GM19023 (cell line): ENCODE measurements at regions not wholly inside any gene's neighbourhood (a gene's known extent, or its start where the extent isn't known, plus 50 kb on each side); places are given as distances from the start of the nearest gene placed in this dataset.
"Not testable (repeated sequence)": the region's sequence is repeated elsewhere in the genome, so short reads cannot be mapped to it uniquely, and the experiment has no call there.

Experiments used
- ATAC-seq: cut with Tn5 transposase; IDR thresholded peaks from one replicate; pipeline ENCODE4 v1.9.1; 2021; ENCODE audit warnings: mild to moderate bottlenecking, moderate library complexity; ENCODE audit not compliant: unreplicated experiment

DNA sequence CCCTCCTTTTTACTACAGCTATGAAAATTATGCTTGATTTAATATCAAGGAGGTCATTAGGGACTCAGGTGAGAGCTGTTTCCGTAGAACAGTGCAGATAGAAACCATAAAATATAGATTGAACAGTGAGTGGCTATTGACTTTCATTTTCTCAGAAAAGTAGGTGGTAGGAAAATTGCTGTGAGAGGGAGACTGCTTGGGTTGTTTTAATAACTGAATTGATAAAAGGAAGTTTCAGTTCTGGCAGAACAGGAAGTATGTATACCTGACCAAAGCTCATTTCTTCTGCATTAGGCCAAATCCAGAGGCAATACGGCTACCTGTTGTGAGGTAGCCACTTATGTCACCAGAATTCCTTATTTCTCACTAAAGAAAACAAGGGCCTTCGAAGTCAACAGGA, 761.7 kb upstream of the ARRDC3 start:
- ATAC-seq: peak; percentile 63

DNA sequence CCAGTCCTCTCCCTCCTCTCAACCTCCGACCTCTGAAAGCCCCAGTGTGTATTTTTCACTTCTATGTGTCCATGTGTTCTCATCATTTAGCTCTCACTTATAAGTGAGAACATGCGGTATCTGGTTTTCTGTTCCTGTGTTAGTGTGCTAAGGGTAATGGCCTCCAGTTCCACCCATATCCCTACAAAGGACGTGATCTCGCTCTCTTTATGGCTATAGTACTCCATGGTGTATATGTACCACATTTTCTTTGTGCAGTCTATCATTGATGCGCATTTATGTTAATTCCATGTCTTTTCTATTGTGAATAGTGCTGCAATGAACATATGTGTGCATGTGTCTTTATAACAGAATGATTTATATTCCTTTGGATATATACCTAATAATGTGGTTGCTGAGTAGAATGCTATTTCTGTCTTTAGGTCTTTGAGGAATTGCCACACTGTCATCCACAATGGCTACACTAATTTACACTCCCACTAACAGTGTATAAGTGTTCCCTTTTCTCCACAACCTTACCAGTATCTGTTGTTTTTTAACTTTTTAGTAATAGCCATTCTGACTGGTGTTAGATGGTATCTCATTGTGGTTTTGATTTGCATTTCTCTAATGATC, 749.3 kb upstream of the ARRDC3 start:
- ATAC-seq: not testable (repeated sequence)

DNA sequence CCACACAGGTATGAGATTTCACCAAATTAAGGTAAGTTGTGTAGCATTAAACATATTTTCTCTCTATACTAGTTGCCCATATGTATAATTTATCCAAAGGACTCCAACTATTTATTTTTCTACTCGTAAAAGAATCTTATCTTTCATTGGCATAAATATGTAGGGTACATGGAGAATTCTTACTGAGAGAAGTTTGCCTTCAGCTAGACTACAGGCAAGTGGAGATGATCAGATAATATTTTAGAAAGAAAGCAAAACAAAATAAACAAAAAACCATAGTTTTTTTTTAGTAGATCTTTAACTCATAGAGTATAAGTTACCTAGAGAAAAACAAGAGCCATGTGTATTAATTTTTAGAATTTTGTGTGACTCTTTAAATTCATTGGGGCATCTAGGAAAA, 743.1 kb upstream of the ARRDC3 start:
- ATAC-seq: no peak

DNA sequence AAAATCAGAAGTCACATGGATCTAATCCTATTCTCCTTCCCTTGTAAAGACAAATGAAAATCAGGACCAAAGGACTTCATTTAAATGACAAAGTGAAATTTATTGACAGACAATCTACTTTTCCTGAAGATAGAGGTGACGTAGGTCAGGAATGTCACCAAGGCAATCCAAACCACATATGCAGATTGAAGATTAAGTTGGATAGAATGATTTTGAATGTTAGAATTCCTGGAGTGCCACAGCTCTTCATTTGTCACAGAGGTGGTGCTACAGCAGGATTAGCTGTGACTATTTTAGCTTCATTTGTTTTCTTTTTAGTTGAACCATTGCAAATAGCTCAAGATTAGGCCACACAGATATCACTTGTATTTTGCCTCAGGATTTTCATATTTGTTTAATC, 736.0 kb upstream of the ARRDC3 start:
- ATAC-seq: no peak

DNA sequence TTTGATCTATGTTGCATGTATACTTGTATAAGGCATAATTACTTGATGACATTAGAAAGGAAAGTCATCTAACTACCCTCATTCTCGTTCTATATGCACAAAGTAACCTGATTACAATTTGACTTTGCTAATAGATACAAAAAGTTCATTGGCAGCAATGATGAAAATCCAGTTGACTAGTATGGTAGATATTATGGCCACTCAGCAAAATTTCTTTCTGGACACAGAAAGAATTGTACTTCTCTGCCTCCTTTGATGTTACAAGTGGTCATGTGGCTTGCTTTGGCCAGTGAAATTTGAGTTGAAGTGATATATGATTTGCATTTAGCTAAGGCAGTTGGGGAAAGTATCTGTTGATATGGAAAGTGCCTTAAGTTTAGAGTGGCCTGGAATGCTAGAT, 723.7 kb upstream of the ARRDC3 start:
- ATAC-seq: no peak

DNA sequence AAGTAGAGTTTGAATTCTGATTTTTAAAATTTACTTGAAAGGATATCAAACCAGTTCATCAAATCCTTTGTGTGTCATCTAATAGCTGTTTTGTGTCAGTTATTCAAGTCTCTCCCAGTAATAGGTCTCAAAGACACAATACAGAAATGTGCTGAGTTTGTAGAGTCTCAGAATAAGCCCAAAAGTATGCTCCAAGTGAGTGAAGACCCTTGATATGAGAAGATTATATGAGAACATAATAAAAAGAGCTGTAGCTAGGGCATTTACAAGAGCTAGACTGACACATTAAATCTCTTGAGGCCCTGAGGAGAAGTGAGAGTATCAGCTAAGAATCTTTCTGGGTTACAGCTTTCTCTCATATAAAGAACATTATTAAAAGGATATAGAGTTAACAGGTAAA, 721.0 kb upstream of the ARRDC3 start:
- no peak for ATAC-seq

DNA sequence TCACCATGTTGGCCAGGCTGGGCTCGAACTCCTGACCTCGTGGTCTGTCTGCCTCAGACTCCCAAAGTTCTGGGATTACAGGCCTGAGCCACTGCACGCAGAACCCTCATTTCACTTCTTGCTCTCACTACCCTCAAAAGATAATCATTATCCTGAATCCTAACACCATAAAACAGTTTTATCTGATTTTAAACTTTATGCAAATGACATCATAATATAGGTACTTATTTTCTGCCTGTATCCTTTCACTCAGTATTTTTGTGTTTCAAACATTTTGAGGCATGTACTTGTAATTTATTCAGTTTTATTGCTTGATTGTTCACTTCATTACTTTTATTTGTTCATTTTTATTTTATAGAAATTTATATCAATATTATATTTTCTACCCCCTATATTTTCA, 719.2 kb upstream of the ARRDC3 start:
- no peak for ATAC-seq

DNA sequence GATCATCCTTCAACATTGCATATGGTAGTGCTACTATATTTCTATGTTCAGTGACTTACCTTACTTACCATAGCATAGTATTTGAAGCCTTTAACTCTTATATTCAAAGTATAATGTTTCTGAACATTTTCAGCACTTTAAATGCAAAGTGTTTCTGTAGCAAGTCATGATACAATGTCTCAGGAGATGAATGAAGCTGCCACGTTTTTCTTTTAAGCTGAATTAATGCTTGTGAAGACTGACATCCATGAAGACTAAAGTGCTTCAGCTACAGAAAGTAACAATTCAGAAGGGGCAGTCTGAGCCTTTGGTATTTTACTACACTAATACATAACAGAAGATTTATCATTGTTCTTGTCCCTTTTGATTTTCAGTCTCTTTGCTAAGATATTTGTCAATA, 709.1 kb upstream of the ARRDC3 start:
- no peak for ATAC-seq

DNA sequence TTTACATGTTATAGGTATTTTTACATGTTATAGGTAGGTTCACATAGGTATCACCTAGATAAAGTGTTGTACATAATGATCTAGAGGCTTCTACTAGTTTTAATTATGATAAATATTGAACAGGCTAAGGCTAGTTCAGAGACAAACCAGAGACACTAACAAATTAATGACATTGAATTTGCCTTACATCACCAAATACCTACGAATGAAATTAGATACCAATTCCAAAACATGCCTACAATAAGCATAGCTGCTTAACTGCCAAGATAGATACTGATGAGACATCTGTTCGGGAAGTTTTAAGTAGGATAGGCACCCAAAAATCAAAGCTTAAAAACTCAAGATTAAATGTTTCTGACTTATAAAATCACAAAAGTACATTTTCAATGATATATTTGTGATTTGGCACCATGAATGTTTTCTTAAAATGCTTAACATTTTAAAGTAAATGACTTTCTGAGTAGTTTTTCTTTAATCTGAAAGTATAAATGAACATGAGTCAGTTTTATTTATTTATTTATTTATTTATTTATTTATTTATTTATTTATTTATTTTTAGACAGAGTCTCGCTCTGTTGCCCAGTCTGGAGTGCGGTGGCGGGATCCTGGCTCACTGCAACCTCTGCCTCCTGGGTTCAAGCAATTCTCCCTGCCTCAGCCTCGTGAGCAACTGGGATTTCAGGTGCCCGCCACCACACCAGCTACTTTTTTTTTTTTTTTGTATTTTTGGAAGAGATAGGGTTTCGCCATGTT, 703.1 kb upstream of the ARRDC3 start:
- no peak for ATAC-seq

DNA sequence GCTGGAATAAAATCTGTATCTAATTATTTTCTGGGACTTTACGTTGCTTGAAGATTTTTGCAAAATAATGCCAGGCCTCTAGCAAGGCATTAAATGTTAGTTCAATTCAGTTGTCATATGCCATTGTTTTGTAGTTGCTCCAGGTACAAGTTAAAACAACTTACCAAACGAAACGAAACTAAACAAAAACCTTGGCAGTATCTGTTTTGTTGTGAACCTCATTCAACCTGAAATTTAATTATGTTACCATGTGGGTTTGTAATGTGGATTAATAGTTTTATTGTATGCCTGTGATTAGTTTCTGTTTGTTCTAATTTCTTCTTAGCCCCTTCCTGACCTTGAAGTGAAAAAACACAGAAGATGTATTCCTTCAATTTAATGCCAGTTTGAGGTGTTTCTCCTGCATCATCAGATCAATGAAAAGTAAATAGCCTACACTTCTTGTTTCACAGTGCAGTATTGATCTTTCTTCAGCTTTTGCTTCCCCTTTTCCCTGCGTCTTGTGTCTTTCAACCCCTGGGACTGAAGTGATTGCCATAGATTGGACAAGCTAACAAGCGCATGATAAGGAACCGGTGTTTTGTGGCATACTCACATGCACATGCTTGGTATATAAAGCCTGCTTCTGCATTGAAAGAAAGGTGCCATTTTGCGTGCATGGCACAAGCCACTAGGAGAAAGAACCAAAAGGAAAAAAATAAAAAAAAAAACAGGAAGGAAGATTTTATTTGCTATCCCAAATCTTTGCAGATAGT, 699.0 kb upstream of the ARRDC3 start:
- no peak for ATAC-seq

DNA sequence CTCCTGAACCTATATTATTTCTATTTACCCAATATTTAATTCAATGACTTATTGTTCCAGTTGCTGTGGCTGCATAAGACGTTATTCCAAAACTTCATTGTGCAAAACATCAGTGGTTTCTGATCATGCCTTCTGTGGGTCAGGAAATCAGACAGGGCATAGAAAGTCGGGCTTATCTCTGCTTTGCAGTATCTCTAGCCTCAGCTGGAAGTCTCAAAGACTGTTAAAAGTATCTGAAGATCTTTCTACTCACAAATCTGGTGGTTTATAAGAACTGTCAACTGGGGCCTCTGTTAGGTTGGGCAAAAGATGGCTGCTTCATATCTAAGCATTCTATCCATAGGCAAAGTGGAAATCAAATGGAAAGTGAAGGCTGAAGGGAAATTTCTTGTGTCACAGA, 687.7 kb upstream of the ARRDC3 start:
- ATAC-seq: no peak

DNA sequence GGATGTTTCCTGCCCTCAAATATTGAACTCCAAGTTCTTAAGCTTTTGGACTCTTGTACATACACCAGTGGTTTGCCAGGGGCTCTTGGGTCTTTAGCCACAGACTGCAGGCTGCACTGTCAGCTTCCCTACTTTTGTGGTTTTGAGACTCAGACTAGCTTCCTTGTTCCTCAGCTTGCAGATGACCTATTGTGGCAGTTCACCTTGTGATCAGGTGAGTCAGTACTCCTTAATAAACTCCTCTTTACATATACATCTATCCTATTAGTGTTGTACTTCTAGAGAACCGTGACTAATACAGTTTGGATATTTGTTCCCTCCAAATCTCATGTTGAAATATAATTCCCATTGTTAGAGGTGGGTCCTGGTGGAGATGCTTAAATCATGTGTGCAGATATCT, 681.9 kb upstream of the ARRDC3 start:
- no peak for ATAC-seq

DNA sequence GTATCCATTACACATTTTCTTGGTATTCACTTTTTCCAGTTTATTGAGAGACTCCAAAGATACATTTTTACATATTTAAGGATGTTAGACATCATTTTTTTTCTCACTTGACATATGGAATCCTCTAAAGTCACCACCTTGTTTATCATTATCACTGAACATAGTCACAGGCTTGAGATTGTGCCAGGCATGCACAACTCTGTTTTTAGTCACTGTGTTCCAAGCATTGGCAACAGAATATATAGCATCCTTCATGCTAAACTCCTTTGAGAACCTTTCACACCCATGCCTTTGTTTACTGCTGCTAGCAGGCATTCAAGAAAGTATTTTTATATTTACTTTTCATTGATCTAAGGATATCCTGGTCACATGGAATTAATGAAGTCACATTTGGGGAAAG, 668.6 kb upstream of the ARRDC3 start:
- no peak for ATAC-seq

DNA sequence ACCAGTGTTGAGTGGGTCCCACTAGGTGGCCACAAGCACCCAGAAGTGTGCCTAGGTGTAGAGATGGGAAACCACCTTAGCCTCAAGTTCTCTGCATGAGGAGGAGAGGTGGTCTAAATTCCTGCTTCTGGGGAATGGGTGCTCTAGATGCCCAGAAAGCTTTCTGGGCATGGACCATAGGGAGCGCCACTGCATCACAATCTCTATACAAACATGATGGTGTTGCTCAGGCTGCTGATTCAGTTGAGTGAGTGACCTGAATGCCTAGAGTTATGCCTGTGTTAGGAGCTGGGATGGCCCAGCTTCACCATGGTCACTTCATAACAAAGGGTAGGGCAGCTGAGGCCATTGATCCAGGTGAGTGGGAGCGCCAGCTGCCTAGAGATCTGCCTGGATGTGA, 667.9 kb upstream of the ARRDC3 start:
- ATAC-seq: no peak

DNA sequence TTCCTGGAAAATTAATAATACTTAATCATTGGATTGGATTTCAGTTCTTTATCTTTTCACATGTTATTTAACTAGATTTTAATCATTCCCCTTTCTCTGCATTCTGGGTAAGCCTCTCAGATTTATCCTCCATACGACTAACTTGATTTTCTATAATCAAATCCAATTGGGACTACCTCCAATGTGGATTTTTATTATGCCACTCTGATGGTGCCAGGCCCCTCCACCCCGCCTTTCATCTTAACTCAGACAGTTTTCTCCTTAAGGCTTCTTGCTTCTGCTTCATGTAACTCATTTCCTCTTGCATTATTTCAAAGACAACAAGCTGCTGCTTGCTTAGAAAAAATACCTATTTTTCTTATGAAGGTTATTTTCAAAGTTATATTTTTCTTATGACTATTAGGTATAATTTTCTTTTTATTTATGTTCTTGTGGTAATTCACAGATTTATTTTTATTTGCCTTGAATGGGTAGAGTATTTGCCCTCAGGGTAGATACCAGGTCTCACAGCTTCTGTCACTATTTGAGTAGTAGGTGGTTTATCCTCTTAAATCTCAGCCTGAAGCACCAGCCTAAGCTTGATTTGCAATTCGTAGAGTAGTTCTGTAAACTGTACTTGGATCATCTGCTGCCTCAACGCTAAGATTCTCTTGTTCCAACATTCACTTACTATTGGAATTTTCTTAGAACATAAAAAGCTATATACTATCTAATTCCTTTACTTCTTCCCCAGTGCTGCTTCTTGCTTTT, 659.0 kb upstream of the ARRDC3 start:
- ATAC-seq: no peak

DNA sequence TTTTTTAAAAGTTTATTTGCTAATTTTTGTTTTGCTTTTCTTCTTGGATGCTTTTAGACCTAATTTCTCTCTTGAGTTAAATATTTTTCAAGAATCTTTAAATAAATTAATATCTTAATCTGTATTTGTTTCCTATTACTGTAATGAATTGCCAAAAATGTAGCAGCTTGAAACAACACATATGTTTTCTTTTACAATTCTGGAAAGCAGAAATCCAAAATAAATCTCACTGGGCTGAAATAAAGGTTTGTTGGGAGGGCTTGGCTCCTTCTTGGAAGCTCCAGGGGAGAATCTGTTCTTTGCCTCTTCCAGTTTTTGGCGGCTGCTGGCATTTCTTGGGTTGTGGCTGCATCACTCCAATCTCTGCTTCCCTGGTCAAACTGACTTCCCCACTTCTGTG, 658.1 kb upstream of the ARRDC3 start:
- ATAC-seq: no peak

DNA sequence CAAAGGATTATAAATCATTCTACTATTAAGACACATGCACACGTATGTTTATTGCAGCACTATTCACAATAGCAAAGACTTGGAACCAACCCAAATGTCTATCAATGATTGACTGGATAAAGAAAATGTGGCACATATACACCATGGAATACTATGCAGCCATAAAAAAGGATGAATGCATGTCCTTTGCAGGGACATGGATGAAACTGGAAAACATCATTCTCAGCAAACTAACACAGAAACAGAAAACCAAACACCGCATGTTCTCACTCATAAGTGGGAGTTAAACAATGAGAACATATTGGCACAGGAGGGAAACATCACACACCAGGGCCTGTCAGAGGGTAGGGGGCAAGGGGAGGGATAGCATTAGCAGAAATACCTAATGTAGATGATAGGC, 646.7 kb upstream of the ARRDC3 start:
- not testable (repeated sequence) for ATAC-seq

DNA sequence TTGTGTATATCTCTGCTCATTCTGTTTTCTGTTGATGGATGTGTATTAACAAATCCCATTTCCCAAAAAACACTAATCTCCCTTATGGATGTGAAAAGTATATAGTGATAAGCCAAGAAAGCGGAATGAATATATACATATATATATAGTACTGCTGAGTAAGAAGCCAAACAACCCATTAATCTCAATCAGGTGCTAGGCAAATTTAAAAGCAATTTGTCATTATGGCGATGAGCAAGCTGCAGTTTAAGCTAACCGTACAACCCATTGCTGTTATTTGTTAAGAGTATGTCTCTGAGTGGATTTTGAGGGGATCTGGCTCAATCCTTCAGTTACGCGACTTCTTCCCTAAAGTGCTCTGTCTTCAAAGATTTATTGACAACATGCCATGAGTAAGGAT, 640.4 kb upstream of the ARRDC3 start:
- no peak for ATAC-seq

DNA sequence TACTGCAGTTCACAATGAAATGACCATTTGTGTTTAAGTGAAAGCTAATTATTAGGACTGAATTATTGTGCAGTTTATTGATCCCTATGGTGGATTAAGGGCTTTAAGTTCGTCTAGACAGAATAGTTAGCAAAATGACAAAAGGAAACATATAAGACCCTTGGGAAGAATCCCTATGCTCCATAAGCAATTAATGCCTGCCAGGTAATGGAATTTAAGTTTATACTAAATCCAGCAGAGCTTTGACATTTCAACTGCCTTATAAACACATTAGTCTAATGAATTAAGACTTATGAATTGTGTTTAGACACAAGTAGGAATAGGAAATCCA, 640.0 kb upstream of the ARRDC3 start:
- ATAC-seq: no peak

DNA sequence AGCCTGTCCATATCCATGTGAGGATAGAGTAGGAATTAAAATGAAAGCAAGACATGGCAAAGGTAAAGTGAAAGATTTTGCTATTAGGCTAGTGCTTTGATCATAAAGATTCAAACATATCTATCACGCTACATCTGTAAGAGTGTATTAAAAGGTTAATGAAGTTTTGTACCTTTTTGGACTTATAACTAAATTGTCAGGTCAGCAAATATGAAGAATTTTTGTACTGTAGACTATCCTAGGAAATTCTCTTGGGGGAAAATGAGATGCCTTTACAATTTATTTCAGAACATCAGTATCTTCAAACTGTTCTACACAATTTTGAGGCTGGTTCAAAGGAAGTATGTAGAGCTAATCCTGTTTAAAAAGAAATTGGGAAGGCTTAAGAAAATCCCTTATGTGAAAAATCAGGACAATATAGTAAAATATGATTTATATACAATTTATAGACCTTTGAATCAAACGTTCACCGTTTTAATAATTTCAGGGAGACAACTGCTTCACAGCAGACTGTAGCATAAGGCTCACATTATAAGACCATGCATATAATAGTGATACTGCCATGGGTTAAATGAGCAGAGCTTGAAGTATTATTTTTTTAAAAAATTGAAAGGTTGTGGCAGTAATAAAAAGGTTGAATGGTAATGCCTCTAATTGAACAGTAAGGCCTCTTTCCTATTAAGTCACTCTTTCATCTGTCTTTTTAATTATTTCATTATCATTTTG, 639.5 kb upstream of the ARRDC3 start:
- ATAC-seq: no peak

DNA sequence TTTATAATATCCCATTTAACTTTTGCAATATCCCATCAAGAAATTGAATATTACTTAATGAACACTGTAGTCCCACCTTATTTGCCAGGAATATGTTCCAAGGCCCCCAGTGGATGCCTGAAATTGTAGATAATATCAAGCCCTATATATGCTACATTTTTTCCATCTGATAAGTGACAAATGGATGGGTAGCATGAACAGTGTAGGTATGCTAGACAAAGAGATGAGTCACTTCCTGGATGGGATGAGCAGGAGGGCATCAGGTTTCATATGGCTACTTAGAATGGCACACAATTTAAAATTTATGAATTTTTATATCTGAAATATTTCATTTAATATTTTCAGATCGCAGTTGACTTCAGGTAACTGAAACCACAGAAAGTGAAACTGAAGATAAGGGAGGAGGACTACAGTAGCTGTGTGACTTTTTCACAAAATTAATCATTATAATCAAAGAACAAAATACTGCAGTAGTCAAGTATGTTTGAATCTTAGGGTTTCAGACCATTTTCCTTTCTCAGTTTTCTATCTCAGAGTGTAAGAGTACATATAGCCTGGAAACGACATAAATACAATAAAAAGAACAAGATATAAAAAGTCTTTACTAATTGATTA, 636.4 kb upstream of the ARRDC3 start:
- no peak for ATAC-seq
